NCI-H1092 treated with DMSO at 0.1 percent for 48 hours (cell line): ENCODE measurements at regions not wholly inside any gene's neighbourhood (a gene's known extent, or its start where the extent isn't known, plus 50 kb on each side); places are given as distances from the start of the nearest gene placed in this dataset.
"Not testable (repeated sequence)": the region's sequence is repeated elsewhere in the genome, so short reads cannot be mapped to it uniquely, and the experiment has no call there.

Experiments used
- DNase-seq: peaks from one replicate; lab custom pipeline; 2025; lab: John Stamatoyannopoulos, UW

GRCh38 chr15:79606831-79607355 lies 174.8 kb downstream of the MINAR1 start:
- DNase-seq = no peak

- no peak for DNase-seq
Measured at GRCh38 chr15:79608066-79608864, 176.1 kb downstream of the MINAR1 start.

GRCh38 chr15:79609506-79609905 lies 177.4 kb downstream of the MINAR1 start:
- no peak for DNase-seq

GRCh38 chr15:79610021-79610420 lies 177.9 kb downstream of the MINAR1 start:
- DNase-seq = no peak

GRCh38 chr15:79615754-79616153 lies 183.6 kb downstream of the MINAR1 start:
- DNase-seq = no peak

GRCh38 chr15:79617071-79617470 lies 184.9 kb downstream of the MINAR1 start:
- DNase-seq = no peak

DNA sequence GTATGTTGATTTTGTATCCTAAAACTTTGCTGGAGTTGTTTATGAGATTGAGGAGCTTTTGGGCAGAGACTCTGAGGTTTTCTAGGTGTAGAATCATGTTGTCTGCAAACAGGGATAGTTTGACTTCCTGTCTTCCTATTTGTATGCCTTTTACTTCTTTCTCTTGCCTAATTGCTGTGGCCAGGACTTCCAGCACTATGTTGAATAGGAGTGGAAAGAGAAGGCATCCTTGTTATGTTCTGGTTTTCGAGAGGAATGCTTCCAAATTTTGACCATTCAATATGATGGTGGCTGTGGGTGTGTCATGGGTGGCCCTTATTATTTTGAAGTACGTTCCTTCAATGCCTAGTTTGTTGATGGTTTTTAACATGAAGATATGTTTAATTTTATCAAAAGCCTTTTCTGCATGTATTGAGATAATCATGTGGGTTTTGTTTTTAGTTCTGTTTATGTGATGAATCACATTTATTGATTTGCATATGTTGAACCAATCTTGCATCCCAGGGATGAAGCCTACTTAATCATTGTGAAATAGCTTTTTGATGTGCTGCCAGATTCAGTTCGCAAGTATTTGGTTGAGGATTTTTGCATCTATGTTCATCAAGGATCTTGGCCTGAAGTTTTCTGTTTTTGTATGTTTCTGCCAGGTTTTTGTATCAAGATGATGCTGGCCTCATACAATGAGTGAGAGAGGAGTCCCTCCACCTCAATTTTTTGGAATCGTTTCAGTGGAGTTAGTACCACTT lies 188.1 kb downstream of the MINAR1 start:
- no peak for DNase-seq

DNA sequence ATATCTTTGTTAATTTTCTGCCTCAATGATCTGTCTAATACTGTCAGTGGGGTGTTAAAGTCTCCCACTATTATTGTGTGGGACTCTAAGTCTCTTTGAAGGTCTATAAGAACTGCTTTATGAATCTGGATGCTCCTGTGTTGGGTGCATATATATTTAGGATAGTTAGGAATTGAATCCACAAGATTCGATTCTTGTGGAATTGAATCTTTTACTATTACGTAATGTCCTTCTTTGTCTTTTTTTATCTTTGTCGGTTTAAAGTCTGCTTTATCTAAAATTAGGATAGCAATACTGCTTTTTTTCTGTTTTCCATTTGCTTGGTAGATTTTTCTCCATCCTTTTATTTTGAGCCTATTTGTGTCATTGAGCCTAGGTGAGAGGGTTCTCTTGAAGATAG lies 189.7 kb downstream of the MINAR1 start:
- not testable (repeated sequence) for DNase-seq

DNA sequence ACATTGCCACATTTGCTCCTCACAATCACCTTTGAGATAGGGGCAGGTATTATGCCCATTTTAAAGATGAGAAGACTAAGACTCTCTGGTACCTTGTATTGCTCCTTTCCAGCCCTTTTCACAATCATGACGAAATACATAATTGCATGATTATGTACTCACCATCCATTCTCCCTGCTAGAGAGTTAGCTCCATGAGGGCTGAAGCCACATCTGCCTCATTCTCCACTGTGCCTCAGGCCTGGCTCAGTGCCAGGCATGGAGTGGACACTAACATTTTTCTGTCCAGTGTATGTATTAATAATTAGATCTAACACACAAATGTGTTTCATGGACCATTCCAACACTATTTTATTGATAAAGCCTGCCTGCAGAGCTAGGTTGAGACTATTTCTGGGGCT lies 191.4 kb downstream of the MINAR1 start:
- no peak for DNase-seq

DNA sequence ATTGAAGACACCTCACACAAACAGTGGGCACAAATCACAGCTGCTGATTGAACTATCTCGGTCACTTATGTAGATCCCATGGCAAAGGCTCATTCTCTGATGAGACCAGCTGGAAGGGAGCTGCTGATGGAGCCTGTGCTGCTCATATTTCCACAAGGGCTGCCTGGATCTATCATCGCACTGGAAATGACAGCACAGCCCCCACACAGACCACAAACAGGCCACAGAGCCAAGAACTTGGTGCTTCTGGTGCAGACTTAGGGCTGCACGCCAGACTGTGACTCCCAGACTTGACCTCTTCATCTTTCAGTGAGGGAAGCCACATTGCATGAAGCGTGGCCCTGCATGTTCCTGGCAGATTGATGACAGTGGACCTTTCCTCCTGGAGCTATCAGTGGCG lies 197.6 kb downstream of the MINAR1 start:
- no peak for DNase-seq

GRCh38 chr15:79632457-79632856 lies 200.3 kb downstream of the MINAR1 start:
- no peak for DNase-seq

DNA sequence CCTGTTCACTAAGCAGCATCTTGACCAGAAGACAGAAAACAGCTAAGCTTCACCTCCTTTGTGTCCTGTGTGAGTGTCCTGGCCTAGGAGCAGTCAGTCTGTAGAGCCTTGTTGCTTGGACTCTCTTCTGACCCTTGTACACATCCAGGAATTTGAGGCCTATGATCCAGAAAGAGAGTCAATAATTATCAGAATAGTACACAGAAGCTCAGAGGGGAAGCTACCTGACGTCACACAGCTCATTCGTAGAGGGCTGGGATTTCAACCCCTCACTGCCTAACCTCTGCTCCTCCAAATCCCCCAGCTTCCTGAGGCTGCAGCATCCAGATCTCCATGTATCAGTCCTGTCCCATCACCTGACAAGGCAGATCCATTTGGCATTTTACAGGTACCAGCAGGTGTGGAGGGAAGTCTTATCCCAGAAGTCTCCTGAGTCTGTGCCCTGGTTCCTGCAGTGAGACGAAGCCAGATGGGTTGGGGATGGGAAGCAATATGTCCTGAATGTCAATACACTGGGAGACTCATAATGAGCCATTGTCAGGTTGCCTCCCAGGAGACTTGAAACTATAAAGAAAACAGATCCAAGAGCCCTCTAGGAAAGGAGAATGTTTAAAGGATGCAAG lies 203.1 kb downstream of the MINAR1 start:
- DNase-seq = no peak

- DNase-seq = no peak
Measured at GRCh38 chr15:79635897-79636561, 203.9 kb downstream of the MINAR1 start.

- no peak for DNase-seq
Measured at GRCh38 chr15:79640206-79640605, 208.1 kb downstream of the MINAR1 start.

DNA sequence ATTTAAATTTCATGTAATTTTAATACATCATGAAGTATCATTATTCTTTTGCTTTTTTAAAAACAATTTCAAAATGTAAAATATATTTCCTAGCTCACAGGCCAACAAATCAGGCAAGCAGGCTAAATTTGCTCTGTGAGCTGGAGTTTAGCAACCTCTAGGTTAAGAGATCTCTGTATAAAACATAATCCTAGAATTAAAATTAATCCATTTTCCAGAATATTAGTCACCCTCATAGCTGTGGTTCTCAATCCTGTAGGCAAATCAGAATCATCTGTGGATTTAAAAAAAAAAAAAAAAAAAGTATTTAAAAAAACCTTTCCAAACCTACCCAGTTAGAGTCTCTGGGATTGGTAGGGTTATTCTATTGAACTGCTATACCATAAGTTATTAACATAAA lies 209.7 kb downstream of the MINAR1 start:
- DNase-seq = no peak

GRCh38 chr15:79643393-79643792 lies 211.3 kb downstream of the MINAR1 start:
- DNase-seq = no peak

- no peak for DNase-seq
Measured at GRCh38 chr15:79644091-79644490, 212.0 kb downstream of the MINAR1 start.

DNA sequence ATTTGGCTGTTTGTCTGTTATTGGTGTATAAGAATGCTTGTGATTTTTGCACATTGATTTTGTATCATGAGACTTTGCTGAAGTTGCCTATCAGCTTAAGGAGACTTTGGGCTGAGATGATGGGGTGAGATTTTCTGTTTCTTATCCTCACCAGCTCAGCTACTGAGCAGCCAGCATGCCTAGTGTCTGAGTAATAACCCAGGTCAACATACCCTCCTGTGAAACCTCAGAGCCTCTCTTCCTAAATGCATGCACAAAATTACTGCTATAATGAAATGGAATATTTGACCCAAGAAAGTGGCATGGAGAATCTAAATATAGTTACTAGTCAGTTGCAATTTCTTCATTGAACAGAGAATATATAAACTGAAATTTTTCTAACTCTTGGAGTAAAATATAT lies 220.8 kb downstream of the MINAR1 start:
- not testable (repeated sequence) for DNase-seq

GRCh38 chr15:79653533-79653932 lies 221.4 kb downstream of the MINAR1 start:
- no peak for DNase-seq

GRCh38 chr15:79656151-79657000 lies 224.2 kb downstream of the MINAR1 start:
- no peak for DNase-seq

- no peak for DNase-seq
Measured at GRCh38 chr15:79657722-79658121, 225.6 kb downstream of the MINAR1 start.
